ENCODE measurements at regions not wholly inside any gene's neighbourhood (a gene's known extent, or its start where the extent isn't known, plus 50 kb on each side); places are given as distances from the start of the nearest gene placed in this dataset.

DNA sequence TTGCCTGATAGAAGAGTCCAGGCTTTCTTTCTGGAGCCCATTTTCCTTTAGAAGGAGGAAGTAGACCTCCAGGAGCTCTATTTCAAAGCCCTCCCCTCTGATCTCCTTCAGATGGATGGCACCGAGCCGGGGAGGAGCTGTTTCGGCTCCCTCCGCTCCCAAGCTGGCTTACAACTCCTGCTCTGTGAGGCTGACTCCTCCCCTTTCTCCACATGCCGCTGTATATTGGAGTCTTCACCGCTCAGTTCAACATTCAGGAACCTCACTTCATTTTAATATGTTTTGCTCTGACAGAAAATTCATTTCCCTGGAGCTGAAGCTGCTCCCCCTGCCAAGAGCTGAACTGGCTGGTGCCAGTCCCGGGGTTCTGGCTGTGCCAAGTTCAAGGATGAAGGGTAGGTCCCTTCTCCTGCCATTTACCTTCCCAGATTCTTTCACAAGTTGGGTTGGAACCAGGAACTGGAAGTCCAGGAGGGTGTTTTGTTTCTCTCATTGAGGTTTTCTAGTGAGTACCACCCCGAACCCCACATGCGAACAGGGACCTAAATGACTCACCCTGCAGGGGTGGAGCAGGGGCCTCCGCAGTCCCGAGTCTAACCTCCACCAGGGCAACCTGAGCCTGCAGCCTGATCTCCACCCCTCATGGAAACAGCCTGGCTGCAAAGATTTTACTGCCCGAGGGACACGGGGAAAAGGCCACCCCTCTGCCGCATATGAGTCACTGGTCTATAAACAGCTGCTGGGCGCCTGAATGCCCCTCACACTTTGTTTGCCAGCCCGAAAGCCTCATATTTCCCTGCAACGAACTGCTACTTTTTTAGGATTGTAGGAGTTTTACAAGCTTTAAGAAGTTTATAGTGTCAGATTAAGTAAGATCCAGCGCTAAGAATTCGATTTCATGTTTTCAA lies 68.6 kb upstream of the FOXA2 start:
- DNase-seq, result no peak

DNA sequence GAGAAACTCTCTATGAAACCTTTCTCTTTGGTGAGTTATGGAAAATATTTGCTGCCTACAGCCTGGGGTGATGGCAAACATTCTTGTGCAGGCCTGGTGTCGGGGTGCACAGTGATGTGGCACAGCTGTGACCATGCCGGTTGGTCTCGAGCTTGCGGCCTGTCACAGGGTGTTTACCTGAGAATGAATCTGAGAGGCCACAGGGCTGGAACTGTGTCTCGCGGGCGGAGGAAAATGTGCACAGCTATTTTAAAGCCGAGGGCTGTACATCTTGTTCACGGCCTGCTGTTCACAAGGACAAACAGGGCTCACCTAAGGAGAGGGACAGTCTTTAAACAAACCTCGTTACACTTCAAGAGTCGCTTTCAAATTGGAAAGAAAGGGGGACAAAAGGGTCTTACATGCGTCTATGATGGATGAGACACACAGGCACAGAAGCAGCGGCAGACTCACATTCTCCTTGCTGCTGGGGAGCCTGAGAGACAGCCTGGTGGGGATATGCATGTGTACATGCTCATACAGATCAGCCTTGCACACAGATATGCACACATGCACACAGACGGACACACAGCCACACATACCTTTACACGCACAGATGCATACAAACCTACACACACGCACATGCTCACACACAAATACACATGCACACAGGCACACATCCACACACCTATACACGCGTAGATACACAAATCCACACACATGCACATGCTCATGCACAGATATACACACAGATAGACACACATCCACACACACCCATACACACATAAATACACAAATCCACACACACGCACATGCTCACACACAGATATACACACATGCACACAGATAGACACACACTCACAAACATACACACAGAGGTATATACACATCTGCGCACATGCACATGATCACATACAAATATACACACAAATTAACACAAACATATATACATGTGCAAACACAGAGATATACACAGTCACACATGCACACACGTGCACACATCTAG lies 69.6 kb upstream of the FOXA2 start:
- DNase-seq, result no peak

DNA sequence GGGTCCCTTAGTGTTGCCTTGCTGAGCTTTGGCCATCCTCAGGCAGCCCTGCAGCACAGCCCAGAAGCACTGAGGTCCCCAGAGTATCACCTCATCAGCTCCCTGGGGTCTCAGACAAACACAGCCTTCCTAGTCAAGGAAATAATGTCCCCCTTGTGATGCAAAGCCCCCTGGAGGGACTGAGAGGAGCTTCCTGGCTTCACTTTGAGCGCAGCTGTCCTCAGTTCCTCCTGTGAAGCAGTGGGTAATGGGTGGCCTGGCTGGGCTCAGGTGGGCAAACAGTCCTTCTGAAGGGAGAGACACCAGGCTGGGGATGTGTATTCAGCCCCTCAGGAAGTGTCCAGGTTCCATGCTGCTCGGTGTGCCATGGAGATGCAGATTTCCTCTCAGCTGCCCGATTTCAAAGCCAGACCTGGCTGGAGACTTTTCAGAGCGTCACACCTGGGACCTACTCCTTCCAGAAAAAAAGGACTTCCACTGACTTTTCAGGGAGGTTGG lies 79.2 kb upstream of the FOXA2 start:
- no peak for DNase-seq

DNA sequence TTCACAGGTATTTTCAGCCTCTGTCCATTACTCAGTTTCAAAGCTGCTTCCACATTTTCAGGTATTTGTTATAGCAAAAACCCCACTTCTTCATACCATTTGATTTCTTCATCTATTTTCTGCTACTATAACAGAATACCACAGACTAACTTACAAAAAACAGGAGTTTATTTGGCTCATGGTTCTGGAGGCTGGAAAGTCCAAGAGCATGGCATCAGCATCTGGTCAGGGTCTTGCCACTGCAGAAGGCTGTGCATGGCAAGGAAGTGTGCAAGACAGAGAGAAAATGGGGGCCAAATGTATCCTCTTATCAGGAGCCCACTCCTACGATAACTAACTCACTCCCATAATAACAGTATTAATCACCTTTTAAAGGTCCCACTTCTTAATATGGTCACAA lies 82.8 kb upstream of the FOXA2 start:
- DNase-seq, result no peak

DNA sequence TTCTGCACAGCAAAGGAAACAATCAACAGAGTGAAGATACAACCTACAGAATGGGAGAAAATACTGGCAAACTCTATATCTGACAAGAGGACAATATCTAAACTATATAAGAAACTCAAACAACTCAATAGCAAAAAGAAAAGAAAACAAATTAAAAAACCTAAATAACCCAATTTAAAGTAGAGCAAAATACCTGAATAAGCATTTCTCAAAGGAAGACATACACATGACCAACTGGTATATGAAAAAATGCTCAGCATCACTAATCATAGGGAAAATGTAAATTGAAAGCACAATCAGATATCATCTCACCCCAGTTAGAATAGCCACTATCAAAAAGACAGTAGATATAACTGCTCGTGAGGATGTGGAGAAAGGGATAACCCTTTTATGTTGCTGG lies 87.8 kb upstream of the FOXA2 start:
- no peak for DNase-seq

DNA sequence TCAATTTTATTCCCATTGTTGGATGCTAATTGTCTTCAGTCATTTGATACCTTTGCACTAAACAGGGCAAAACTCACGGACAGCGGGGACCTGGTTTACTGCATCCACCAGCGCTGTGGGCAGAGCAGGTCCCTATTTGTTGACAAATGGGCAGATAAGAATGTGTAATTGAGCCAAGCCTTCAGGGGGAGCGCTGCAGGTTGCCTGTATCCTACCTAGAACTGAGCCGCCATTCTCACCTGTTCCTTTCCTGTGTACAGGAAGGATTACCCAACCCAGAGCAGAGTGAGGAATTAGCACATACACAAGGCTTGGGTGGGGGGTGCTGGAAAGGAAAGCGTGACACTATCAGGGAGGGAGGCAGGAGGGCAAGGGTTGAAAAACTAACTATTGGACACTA lies 89.1 kb upstream of the FOXA2 start:
- no peak for DNase-seq

DNA sequence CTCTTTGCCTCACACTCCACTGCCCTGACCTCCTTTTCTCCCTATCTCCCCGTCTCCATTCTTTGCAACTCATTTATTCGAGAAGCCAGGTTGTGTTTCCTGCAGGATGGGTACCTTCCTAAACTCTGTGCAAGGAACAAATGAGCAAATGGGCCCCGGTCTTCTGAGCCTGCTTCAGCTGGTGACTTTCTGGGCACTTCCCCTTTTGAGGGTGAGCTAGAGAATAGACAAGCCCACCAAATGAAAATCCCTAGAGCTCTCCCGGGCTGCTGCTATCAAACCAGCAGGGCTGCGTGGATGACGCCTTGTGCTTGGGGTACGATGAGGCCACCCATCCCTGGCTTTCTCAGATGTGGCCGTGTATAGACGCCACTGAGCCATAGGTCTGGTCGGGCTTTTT lies 91.0 kb upstream of the FOXA2 start:
- no peak for DNase-seq

DNA sequence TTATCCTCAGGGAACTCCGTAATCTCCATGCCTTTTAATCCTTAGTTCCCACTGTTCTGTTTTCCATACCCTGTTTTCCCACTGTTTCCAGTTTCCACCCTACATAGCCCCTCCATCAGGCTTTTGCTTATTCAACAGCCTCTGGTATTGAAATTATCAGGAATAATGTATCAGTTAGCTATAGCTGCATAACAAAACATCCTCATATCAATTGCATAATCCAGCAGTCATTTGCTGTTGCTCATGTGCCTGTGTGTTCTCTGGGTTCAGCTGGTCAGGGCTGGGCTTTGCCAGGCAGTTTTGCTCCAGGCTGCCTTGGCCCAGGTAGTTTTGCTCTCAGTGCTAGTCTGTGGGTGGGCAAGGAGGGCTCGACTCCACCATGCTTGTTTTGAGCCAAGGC lies 94.3 kb upstream of the FOXA2 start:
- no peak for DNase-seq

DNA sequence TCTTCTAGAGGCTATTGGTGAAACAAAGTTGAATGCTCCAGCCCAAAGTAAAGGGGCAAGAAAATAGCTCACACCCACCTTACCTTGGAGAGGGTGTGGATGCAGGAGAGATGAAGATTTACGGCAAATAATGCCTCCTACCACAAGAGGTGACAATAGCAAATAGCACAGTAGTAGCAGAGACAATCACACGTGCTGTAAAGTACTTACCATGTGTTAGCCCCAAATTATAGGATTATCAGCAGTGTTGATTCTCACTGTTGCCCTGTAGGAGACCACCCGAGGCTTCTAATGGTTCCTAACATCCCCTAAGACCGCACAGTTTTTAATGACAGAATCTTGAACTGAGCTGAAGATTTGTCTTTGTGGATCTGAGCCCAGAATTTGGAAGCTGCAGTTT lies 94.8 kb upstream of the FOXA2 start:
- DNase-seq, result no peak

DNA sequence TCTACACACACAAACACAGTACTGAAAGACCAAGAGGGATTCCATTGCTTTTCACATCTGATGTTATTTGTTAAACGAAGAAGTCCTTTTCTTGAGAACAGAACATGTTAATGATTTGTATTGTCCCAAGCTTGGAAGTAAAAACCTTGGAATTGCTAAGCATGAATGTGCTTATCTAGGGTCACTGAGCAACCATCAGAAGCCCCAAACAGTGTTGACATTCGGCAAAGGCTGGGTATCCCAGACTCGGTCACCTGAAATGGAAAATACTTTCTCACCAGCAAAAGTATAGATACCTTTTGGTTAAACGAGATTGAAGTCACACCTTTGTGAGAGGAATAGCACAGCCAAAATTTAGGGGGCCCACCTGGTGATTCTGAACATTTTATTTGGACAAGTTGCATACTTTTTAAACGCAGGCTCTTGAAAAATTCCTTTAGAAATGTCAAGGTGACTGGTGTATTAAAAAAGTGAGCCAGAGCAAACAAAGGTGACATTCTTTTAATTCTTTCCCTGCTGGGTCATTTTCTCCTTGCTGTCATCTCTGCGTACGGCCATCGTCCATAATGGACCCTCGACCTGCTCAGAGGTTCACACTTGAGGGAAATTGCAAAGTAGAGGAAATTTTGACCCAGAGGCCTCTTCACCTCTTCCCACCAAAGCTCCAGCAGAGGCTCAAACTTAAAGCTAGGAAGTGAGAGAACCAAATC lies 95.8 kb upstream of the FOXA2 start:
- DNase-seq, result no peak

DNA sequence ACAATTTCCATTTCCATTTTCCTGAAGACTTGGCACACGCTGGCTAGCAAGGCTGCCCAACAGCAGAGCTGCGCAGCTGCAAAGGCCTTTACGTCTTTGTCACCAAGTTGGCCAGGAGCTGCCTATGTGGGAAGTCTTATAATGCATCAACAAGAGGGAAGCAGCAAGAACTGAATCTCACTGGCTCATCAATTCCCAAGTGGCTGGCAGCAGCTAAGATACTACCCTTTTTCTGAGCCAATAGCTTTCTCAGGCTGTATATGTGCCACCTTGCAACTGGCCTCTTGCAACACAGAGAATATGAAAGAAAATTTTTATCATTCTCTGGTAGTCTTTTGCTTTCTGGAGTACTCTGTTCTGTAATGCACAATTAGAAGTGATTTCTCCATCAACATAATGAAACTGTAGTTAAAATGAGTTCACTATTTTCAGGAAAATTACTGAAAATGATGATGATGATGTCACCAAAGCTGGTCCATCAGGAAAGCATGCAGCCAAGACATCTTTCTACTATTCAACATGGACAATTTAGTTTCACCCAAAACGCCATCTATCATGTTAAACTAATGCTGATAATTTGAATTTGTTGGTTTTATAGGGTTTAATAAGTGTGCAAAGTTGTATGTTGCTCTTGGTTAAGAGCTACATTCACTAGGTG lies 97.3 kb upstream of the FOXA2 start:
- no peak for DNase-seq

DNA sequence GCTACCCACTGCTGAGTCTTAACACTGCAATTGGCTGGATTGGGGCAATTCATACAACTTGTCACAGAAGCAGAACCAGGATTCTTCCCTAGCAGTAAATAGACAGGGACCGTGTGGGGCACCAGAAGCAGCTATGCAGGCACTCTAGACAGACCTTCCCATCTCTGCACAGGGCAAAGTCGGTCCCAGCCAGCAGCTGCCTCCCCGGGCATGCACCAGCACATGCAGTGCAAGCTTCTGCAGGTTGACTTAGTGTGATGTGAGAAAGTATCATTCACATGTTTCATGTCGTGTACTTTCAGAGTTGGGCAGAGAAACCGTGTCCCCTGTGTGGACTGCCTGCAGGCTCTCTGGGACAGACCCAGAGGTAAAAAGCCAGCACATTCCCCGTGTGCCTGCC lies 98.0 kb upstream of the FOXA2 start:
- DNase-seq, result no peak

DNA sequence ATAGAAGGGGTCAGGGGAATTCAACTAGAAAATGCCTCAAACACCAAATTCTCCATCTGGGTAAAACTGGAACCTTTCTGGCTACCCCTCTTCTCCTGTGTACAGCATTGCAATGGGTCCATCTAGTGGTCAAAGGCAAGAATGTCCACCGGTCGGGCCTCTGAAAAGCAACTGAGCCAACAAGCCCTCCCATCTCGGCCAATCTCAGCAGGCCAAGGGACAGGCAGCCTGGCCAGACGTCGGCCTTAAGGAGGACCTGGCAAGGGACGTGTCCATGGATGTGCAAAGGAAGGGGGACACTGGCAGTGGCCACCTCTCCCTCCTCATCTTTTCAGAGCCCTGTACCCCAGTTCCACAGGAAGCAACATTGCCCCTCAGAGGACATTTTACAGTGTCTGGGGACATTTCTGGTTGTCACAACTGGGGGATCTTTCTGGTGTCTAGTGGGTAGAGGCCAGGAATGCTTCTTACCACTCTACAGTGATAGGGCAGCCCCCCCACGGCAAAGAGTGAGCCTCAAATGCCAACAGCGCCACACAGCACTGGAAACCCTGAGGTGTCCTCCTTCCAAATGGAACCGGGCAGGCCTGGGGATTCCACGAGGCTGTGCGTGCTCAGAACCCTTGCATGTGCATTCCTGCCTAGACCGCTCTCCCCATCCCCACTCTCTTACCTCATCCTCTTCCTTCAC lies 99.8 kb upstream of the FOXA2 start:
- no peak for DNase-seq

DNA sequence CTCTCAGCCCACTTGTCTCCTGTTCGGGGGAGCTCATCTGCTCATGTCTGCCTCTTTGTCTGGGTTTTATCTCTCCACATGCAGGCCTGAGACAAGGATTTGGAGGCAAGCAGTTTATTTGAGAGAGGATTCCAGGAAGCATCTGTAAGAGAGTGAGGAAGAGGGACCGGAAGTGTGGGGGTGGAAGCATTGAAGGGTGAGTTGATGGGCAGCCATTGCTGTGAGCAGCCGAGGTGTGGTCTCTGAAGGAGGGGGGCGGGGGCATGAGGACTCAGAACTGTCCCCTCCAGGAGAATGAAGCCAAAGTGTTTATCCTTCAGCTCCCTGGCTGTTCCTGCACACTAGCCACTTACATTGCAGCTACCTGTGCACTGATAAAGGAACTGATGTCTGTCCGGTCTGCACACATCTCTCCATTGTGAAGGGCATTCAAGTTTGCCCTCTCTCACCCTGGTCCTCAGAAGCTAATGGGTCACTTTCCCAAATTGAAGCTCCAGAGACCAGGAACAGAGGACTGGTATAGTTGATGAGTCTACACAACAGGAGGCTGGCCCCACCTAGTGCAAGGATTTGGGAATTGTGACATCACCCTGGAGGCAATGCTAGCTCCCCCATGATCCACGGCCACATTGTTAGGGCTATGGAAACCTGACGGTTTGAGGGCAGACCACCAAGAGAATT lies 100.5 kb upstream of the FOXA2 start:
- DNase-seq, result no peak

DNA sequence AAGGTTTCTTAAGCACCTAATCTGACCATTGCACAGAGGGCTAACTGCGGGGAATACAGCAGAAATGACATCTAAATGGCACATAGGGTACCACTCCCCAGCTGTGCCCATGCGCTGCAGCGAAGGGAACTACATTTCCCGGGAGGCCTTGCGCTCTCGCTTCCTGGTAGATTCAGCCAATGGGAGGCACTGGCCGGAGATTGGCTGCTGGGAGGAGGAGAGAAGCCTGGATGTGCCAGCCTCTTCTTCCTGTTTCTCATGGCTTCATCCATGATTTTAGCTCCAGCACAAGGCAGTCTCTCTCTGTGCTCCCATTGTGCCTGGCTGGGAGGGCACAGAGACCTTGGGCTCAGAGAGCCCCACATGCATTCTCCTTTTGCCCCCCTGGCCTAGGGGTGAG lies 101.7 kb upstream of the FOXA2 start:
- no peak for DNase-seq

DNA sequence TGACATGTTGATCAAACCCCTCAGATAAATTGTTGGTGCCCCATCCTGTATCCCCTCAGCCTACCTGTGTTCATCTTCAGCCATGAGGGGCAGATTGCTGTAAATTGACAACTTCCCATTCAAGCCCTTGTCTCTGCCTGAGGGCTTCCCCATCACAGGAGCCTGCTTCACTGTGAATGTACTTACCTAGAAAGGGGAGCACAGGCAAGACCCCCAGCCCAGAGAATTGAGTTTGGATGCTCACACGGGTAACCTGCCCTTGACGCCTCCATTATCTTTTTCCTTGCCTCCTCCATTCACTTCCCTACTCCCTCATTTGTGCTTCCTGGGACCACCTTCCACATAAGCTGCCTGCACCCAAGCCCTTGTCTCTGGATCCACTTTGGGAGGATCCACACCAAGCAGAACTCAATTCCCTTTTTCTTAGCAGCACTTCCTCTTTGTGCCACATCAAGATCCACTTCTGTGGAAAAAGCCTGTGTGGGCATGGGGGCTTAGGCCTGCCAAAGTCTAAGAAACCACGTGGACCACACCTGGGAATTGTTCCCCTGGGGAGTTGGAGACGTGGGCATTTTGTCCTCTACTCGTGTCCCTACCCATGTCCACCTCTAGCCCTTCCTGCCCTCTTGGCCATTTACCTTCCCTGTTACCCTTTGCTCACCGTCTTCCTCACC lies 103.4 kb upstream of the FOXA2 start:
- no peak for DNase-seq

DNA sequence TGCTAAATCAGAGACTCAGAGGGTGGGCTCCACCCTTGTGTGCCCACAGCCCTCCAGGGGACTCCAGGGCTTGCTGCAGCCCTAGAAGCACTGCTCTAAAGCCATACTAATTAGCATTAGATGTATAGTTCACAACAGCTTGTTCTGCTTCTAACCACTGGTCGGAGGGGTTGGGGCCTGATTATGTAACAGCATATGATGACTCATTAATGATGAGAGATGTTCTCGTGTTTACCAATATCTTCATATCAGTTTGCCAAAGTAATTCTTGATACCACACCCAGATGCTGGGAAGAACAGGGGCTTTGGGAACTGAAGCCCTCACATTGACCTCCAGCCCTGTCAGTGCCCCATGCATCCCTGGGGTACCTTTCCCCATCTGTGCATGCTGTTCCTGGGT lies 104.1 kb upstream of the FOXA2 start:
- DNase-seq, result no peak

DNA sequence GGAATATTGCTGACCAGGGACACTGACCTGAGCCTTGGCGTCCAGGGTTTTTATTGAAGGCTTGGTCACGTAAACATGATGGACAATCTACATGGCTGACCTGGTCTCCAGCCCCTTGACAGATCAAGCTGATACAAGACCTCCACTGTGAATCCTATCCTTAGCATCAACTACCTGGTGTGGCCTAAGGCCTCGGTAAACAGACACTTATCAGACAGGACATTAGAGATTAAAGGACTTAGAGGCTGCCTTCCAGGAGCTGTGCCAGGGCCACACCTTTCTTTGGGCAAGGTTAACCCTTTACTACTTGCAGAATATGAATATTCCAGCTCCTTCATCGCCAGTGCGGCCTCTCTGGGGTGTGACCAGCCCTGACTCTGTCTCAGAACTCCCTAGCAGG lies 104.9 kb upstream of the FOXA2 start:
- no peak for DNase-seq

DNA sequence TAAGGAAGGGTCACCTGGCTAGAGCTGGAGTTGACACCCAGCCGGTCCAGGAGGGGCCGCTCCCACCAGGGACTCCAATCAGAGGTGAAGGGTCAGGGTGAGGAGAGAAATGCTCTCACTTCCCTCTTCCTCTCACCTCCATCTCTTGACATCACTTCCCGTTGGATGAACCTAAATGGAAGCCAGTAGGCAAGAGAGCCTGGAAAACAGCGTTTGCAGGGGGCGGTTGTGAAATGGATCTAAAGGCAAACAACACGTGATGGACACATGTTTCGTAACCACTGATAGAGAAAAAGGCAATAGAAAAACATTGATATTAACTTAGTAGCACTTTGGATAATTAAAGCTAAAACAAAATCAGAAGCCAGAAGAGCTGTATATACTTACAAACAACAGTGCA lies 105.6 kb upstream of the FOXA2 start:
- DNase-seq, result no peak

DNA sequence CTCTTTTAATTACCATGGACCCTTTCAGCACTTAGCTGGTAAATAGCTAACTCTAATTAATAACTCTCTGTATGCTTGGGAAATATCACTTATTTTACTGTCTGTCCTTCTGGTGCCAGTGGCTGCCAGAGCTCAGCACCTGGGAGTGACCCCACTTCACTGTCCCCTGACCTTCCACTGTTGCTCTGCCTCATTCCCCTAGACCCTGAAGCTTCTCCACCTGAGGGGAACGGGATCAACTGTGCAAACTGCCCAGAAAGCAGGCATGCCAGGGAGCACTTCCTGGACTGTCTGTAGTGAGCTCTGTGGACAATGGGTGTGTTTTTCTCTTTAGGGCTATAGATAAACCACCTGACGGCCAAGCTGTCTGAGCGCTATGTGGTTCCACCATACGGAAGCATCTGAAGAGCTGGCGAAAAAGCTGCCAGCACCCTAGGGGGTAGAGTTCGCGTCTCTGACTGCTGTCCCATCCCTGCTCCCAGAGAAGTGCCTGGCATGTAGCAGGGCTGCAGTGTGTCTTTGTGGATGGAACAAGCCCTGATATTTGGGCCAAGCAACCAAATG lies 106.3 kb upstream of the FOXA2 start:
- no peak for DNase-seq
